Activated CD8-positive, alpha-beta memory T cell treated with anti-CD3 and anti-CD28 coated beads, Interleukin-2, amount 10 ng/mL, durations not matched to agents 7 days and 5 days (primary cell): ENCODE measurements at regions not wholly inside any gene's neighbourhood (a gene's known extent, or its start where the extent isn't known, plus 50 kb on each side); places are given as distances from the start of the nearest gene placed in this dataset.
"Not testable (repeated sequence)": the region's sequence is repeated elsewhere in the genome, so short reads cannot be mapped to it uniquely, and the experiment has no call there.

Source experiments
- ATAC-seq: fragments of 150-1000 bp; cut with Tn5 transposase; one replicate; pipeline ENCODE4 v1.10.0; 2021; ENCODE audit warnings: moderate library complexity
- CTCF ChIA-PET: fragments of 350-600 bp; sonication (Branson Sonifier 250); formaldehyde crosslinking; loops from one replicate; lab custom pipeline; 2021; ENCODE audit warnings: antibody characterized with exemption; lab: Charles Lee
- DNase-seq: peaks from one replicate; pipeline ENCODE4 v3.0.0-alpha.2; 2020
- H3K27ac Mint-ChIP-seq: one replicate; pipeline ENCODE4 v1.8.0; 2021; ENCODE audit warnings: mild to moderate bottlenecking, mixed read lengths
- H3K27me3 Mint-ChIP-seq: one replicate; pipeline ENCODE4 v1.8.0; 2021; ENCODE audit warnings: mixed read lengths
- H3K36me3 Mint-ChIP-seq: one replicate; pipeline ENCODE4 v1.8.0; 2021; ENCODE audit warnings: mild to moderate bottlenecking, mixed read lengths
- H3K4me1 Mint-ChIP-seq: one replicate; pipeline ENCODE4 v1.8.0; 2021; ENCODE audit warnings: mixed read lengths
- H3K4me3 Mint-ChIP-seq: one replicate; pipeline ENCODE4 v1.8.0; 2021; ENCODE audit warnings: mild to moderate bottlenecking, moderate library complexity, mixed read lengths
- H3K9me3 Mint-ChIP-seq: one replicate; pipeline ENCODE4 v1.8.0; 2022; ENCODE audit warnings: low read depth, mixed read lengths

GRCh38 chr3:185995352-185995751 is 57.5 kb upstream of the TRA2B start:
- no peak overlapping the region for H3K27ac Mint-ChIP-seq
- H3K4me3 Mint-ChIP-seq, result no peak overlapping the region
- H3K27me3 Mint-ChIP-seq, result peaks cover 26% of the 10 kb centered on the region
- no peaks in the 10 kb centered on the region for H3K36me3 Mint-ChIP-seq
- DNase-seq (no peak), ATAC-seq (no peak)
- no peaks in the 10 kb centered on the region for H3K9me3 Mint-ChIP-seq
- no peaks in the 10 kb centered on the region for H3K4me1 Mint-ChIP-seq
- CTCF ChIA-PET, result interaction anchor here (1.2 to 2.1 kb wide), 3 partner anchors 8 to 18 kb away, joined by 3 to 8 read pairs (median 6); no protein-coding TSS in a partner anchor

- no peaks in the 10 kb centered on the region for H3K9me3 Mint-ChIP-seq
- no peaks in the 10 kb centered on the region for H3K4me1 Mint-ChIP-seq
These were observed 55.1 kb upstream of the TRA2B start for GRCh38 chr3:185992831-185993374.

GRCh38 chr3:185990995-185991394 is 53.2 kb upstream of the TRA2B start:
- CTCF ChIA-PET, H3K27ac Mint-ChIP-seq: not testable (repeated sequence)

More at GRCh38 chr3:185992831-185993374, 55.1 kb upstream of the TRA2B start:
- DNase-seq (no peak), ATAC-seq (no peak)
- Mint-ChIP-seq H3K36me3 (no peaks in the 10 kb centered on the region), H3K27ac (no peak overlapping the region), H3K27me3 (peaks cover 29% of the 10 kb centered on the region), H3K4me3 (no peak overlapping the region)
- CTCF ChIA-PET, result interaction anchor here (0.7 to 0.9 kb wide), 2 partner anchors 10 to 249 kb away, joined by 3 to 4 read pairs; no protein-coding TSS in a partner anchor

GRCh38 chr3:185989511-185989910 is 51.7 kb upstream of the TRA2B start:
- DNase-seq, result no peak
- peaks cover 17% of the 10 kb centered on the region for H3K27me3 Mint-ChIP-seq
- H3K36me3 Mint-ChIP-seq, result no peaks in the 10 kb centered on the region
- no peak overlapping the region for H3K4me3 Mint-ChIP-seq
- no peaks in the 10 kb centered on the region for H3K4me1 Mint-ChIP-seq
- ATAC-seq, result no peak
- no peaks in the 10 kb centered on the region for H3K9me3 Mint-ChIP-seq
- no peak overlapping the region for H3K27ac Mint-ChIP-seq
- CTCF ChIA-PET, result interaction anchor here (0.9 to 1.2 kb wide), 4 partner anchors 11 to 627 kb away, joined by 3 to 4 read pairs (median 3); no protein-coding TSS in a partner anchor

More at GRCh38 chr3:185990995-185991394, 53.2 kb upstream of the TRA2B start:
- not testable (repeated sequence) for DNase-seq, H3K36me3 Mint-ChIP-seq, ATAC-seq, H3K4me1 Mint-ChIP-seq, H3K9me3 Mint-ChIP-seq, H3K4me3 Mint-ChIP-seq
- peaks cover 21% of the 10 kb centered on the region for H3K27me3 Mint-ChIP-seq

- DNase-seq (no peak), ATAC-seq (no peak)
- H3K9me3 Mint-ChIP-seq, result no peaks in the 10 kb centered on the region
- CTCF ChIA-PET, result interaction anchor here (0.9 to 1.4 kb wide), 3 partner anchors 45 to 628 kb away, joined by 3 to 4 read pairs (median 3); no protein-coding TSS in a partner anchor
- H3K27ac Mint-ChIP-seq, result no peak overlapping the region
- no peaks in the 10 kb centered on the region for H3K36me3 Mint-ChIP-seq
- H3K4me1 Mint-ChIP-seq, result no peaks in the 10 kb centered on the region
- H3K27me3 Mint-ChIP-seq, result peaks cover 17% of the 10 kb centered on the region
- no peak overlapping the region for H3K4me3 Mint-ChIP-seq
These were observed 51.0 kb upstream of the TRA2B start for GRCh38 chr3:185988816-185989175.

- no peak overlapping the region for H3K4me3 Mint-ChIP-seq
- DNase-seq (no peak), ATAC-seq (no peak)
- H3K9me3 Mint-ChIP-seq, result no peaks in the 10 kb centered on the region
- no peak overlapping the region for H3K27ac Mint-ChIP-seq
- peaks cover 17% of the 10 kb centered on the region for H3K27me3 Mint-ChIP-seq
- CTCF ChIA-PET, result interaction anchor here (0.9 to 2.0 kb wide), 7 partner anchors 8 to 629 kb away, joined by 3 to 12 read pairs (median 3); no protein-coding TSS in a partner anchor
- peaks cover 2% of the 10 kb centered on the region for H3K4me1 Mint-ChIP-seq
- H3K36me3 Mint-ChIP-seq, result no peaks in the 10 kb centered on the region
These were observed 50.4 kb upstream of the TRA2B start for GRCh38 chr3:185988080-185988815.
